Right atrium auricular region (tissue), 2 donors: ENCODE measurements at regions not wholly inside any gene's neighbourhood (a gene's known extent, or its start where the extent isn't known, plus 50 kb on each side); places are given as distances from the start of the nearest gene placed in this dataset.

Experiments
- DNase-seq: peaks from one replicate; pipeline ENCODE4 v3.0.0-alpha.2; 2019; ENCODE audit warnings: low spot score
- H3K27ac ChIP-seq, 2 donors: fragments of 200-600 bp; sonication (generic); 1 replicate in 1 of 2; 2 replicates in 1 of 2; pipeline ENCODE4 v1.5.1; 2016 to 2019
- H3K27me3 ChIP-seq, 2 donors: fragments of 200-600 bp; sonication (generic); one replicate each; pipeline versions ENCODE4 v1.5.1 to v1.6.0; 2017 to 2019
- H3K36me3 ChIP-seq: fragments of 200-600 bp; sonication (generic); one replicate; pipeline ENCODE4 v1.5.1; 2016
- H3K4me1 ChIP-seq, 2 donors: fragments of 200-600 bp; sonication (generic); one replicate each; pipeline versions ENCODE4 v1.5.1 to v1.6.0; 2017 to 2019
- H3K4me3 ChIP-seq, 2 donors: fragments of 200-600 bp; sonication (generic); 1 replicate in 1 of 2; 2 replicates in 1 of 2; pipeline ENCODE4 v1.5.1; 2017 to 2019; ENCODE audit warnings: mild to moderate bottlenecking in 1 of 2, moderate library complexity in 1 of 2
- H3K9me3 ChIP-seq, 2 donors: fragments of 200-600 bp; sonication (generic); one replicate each; pipeline ENCODE4 v1.5.1; 2019
- CTCF ChIP-seq, 2 donors: fragments of 200-600 bp; sonication (generic); IDR thresholded peaks; one replicate each; pipeline ENCODE4 v1.5.1; 2019; ENCODE audit warnings: antibody characterized with exemption in 2 of 2

DNA sequence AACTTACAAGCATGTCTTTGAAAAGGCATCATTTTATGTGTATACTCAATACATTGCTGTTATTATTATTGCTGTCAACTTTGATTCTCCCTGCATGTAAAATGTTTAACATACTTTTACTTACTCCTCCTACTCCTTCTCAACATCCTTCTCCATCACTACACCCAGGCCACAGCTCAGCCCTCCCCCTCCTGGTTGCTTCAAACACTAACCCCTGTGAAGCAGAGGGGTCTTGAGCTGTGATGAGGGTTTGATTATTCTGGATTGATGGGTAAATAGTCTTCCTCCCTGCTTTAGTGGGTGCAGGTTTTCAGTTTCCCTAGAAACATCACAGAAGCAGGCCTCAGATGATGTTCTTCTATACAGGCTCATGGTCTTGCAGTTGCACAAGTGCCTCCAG is 221.0 kb downstream of the OSR1 start:
- Histone ChIP-seq H3K4me3 (no peak overlapping the region), H3K27ac (no peak overlapping the region), H3K27me3 (no peaks in the 10 kb centered on the region), H3K36me3 (no peaks in the 10 kb centered on the region), H3K9me3 (peaks cover 0 to 5% of the 10 kb centered on the region in 2 donors), H3K4me1 (no peaks in the 10 kb centered on the region)
- no peak for DNase-seq
- TF ChIP-seq CTCF (IDR thresholded peaks at IDR 0.05) = no peak

GRCh38 chr2:19132967-19133366 is 225.5 kb downstream of the OSR1 start:
- Histone ChIP-seq H3K36me3 (no peaks in the 10 kb centered on the region), H3K9me3 (peaks cover 0 to 5% of the 10 kb centered on the region in 2 donors), H3K4me3 (no peak overlapping the region), H3K27ac (no peak overlapping the region), H3K27me3 (no peaks in the 10 kb centered on the region), H3K4me1 (peaks cover 0 to 15% of the 10 kb centered on the region in 2 donors)
- DNase-seq = no peak
- no peak for TF ChIP-seq CTCF (IDR thresholded peaks at IDR 0.05)

DNA sequence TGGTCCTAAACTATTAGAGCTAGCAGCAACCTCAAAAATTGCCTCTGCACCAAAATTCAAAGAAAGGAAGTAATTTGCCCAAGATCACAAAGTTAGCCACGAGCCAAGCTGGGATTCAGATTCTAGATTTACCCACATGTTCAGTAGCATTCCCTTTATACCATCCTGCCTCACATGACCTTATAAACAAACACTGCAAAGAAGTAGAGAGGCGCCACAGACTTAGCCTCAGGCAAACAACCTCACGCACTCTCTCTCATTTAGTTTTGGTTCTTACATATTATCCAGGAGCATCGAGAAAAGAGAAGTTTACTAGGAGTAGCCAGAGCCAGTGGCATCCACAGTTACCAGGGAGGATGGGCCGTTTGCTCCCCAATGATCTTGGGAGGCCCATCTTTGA is 226.6 kb downstream of the OSR1 start:
- Histone ChIP-seq H3K4me3 (no peak overlapping the region), H3K27ac (no peak overlapping the region), H3K9me3 (peaks cover 0 to 5% of the 10 kb centered on the region in 2 donors), H3K4me1 (peaks cover 0 to 15% of the 10 kb centered on the region in 2 donors), H3K36me3 (no peaks in the 10 kb centered on the region), H3K27me3 (no peaks in the 10 kb centered on the region)
- DNase-seq = no peak
- TF ChIP-seq CTCF (IDR thresholded peaks at IDR 0.05) = no peak

DNA sequence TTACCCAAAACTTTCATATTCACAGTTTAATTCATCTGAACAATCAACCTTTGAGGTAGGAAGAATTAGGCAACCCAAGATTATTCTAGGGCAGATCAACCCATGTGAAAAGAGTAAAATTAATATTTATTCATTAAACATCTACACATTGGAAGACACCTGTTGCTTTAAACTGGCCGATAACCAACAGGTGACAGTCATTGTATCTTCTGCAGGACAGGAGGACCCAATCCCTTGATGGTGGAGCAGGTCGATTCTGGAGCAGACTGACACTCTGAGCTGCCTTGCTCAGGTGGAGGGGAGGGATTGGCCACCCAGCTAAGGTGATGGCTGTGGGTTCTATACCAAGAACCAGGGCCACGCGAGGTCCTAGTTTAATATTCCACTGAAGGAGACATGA is 230.3 kb downstream of the OSR1 start:
- TF ChIP-seq CTCF (IDR thresholded peaks at IDR 0.05) = no peak
- Histone ChIP-seq H3K36me3 (no peaks in the 10 kb centered on the region), H3K9me3 (no peaks in the 10 kb centered on the region), H3K27me3 (no peaks in the 10 kb centered on the region), H3K4me3 (no peak overlapping the region), H3K4me1 (peaks cover 0 to 15% of the 10 kb centered on the region in 2 donors), H3K27ac (no peak overlapping the region)
- no peak for DNase-seq

- no peak for TF ChIP-seq CTCF (IDR thresholded peaks at IDR 0.05)
Observed at GRCh38 chr2:19127616-19128015, 230.8 kb downstream of the OSR1 start.

GRCh38 chr2:19125901-19126680 is 232.3 kb downstream of the OSR1 start:
- Histone ChIP-seq H3K4me1 (peaks cover 0 to 22% of the 10 kb centered on the region in 2 donors), H3K27me3 (no peaks in the 10 kb centered on the region), H3K27ac (no peak overlapping the region), H3K36me3 (no peaks in the 10 kb centered on the region), H3K4me3 (no peak overlapping the region), H3K9me3 (no peaks in the 10 kb centered on the region)
- DNase-seq = no peak
- TF ChIP-seq CTCF (IDR thresholded peaks at IDR 0.05) = no peak

More at GRCh38 chr2:19127616-19128015, 230.8 kb downstream of the OSR1 start:
- Histone ChIP-seq H3K4me3 (no peak overlapping the region), H3K9me3 (no peaks in the 10 kb centered on the region), H3K27ac (no peak overlapping the region), H3K27me3 (no peaks in the 10 kb centered on the region), H3K36me3 (no peaks in the 10 kb centered on the region), H3K4me1 (peaks cover 0 to 15% of the 10 kb centered on the region in 2 donors)
- no peak for DNase-seq
